ENCODE measurements at regions not wholly inside any gene's neighbourhood (a gene's known extent, or its start where the extent isn't known, plus 50 kb on each side); places are given as distances from the start of the nearest gene placed in this dataset.

DNA sequence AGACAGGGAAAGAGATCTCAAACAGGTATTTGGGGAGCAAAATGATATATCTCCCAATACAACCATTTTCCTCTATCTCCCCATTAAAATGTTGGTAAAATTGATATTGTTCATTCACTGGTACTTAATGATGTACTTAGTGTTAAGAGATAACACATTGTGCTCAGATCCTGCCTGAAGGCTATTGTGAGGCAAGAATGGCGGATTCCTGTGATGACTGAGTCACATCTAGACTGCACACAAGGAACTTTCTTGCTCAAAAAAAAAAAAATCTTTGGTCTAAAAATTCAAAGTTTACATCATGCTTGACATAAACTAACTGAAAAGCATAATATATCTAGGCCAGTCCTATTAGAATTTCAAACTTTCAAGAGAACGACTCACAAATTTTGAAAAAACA, 171.1 kb upstream of the TTC14 start:
- TF ChIP-seq, protein P1, sequence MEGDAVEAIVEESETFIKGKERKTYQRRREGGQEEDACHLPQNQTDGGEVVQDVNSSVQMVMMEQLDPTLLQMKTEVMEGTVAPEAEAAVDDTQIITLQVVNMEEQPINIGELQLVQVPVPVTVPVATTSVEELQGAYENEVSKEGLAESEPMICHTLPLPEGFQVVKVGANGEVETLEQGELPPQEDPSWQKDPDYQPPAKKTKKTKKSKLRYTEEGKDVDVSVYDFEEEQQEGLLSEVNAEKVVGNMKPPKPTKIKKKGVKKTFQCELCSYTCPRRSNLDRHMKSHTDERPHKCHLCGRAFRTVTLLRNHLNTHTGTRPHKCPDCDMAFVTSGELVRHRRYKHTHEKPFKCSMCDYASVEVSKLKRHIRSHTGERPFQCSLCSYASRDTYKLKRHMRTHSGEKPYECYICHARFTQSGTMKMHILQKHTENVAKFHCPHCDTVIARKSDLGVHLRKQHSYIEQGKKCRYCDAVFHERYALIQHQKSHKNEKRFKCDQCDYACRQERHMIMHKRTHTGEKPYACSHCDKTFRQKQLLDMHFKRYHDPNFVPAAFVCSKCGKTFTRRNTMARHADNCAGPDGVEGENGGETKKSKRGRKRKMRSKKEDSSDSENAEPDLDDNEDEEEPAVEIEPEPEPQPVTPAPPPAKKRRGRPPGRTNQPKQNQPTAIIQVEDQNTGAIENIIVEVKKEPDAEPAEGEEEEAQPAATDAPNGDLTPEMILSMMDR (conservative IDR thresholded peaks at IDR 0.05; ENCODE audit: low read depth in 2 of 2): no peak
- TF ChIP-seq EZH2 (IDR thresholded peaks at IDR 0.05; ENCODE audit: low read depth, unreplicated experiment) (no peak), EZH2phosphoT487 (IDR thresholded peaks at IDR 0.05; ENCODE audit: unreplicated experiment) (no peak), POLR2AphosphoS5 (IDR thresholded peaks at IDR 0.05; ENCODE audit: low read depth) (no peak), STAT1 (IDR thresholded peaks at IDR 0.05; ENCODE audit: unreplicated experiment) (no peak), CREB1 (CRISPR knock-in tag; IDR thresholded peaks at IDR 0.05; ENCODE audit: low read depth) (no peak)
- TF ChIP-seq, protein P2, sequence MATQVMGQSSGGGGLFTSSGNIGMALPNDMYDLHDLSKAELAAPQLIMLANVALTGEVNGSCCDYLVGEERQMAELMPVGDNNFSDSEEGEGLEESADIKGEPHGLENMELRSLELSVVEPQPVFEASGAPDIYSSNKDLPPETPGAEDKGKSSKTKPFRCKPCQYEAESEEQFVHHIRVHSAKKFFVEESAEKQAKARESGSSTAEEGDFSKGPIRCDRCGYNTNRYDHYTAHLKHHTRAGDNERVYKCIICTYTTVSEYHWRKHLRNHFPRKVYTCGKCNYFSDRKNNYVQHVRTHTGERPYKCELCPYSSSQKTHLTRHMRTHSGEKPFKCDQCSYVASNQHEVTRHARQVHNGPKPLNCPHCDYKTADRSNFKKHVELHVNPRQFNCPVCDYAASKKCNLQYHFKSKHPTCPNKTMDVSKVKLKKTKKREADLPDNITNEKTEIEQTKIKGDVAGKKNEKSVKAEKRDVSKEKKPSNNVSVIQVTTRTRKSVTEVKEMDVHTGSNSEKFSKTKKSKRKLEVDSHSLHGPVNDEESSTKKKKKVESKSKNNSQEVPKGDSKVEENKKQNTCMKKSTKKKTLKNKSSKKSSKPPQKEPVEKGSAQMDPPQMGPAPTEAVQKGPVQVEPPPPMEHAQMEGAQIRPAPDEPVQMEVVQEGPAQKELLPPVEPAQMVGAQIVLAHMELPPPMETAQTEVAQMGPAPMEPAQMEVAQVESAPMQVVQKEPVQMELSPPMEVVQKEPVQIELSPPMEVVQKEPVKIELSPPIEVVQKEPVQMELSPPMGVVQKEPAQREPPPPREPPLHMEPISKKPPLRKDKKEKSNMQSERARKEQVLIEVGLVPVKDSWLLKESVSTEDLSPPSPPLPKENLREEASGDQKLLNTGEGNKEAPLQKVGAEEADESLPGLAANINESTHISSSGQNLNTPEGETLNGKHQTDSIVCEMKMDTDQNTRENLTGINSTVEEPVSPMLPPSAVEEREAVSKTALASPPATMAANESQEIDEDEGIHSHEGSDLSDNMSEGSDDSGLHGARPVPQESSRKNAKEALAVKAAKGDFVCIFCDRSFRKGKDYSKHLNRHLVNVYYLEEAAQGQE (IDR thresholded peaks at IDR 0.05; ENCODE audit: unreplicated experiment): no peak

Data from GM23338 (cell line).